Heart left ventricle (tissue), 16 donors: ENCODE measurements at regions not wholly inside any gene's neighbourhood (a gene's known extent, or its start where the extent isn't known, plus 50 kb on each side); places are given as distances from the start of the nearest gene placed in this dataset.

Experiments used
- ATAC-seq, 4 donors: fragments of 200-7000 bp; cut with Tn5 transposase; one replicate each; pipeline ENCODE4 v1.9.1; 2020 to 2022; ENCODE audit warnings: moderate library complexity in 4 of 4, mild to moderate bottlenecking in 3 of 4, moderate number of reproducible peaks in 1 of 4
- DNase-seq, 5 donors: peaks; one replicate each; pipeline ENCODE4 v3.0.0-alpha.2; 2020
- H3K27ac ChIP-seq, 12 donors: fragments of 200-600 bp; sonication (generic) in 4 of 12; one replicate each; pipeline versions ENCODE4 v1.5.0 to v1.8.0; 2016 to 2022; ENCODE audit warnings: mild to moderate bottlenecking in 2 of 12
- H3K27me3 ChIP-seq, 9 donors: fragments of 200-600 bp; sonication (generic) in 2 of 9; one replicate each; pipeline versions ENCODE4 v1.5.1 to v1.8.0; 2016 to 2022; ENCODE audit warnings: mild to moderate bottlenecking in 3 of 9
- H3K36me3 ChIP-seq, 9 donors: fragments of 200-600 bp; sonication (generic) in 2 of 9; one replicate each; pipeline versions ENCODE4 v1.5.0 to v1.8.0; 2018 to 2022; ENCODE audit warnings: mild to moderate bottlenecking in 2 of 9
- H3K4me1 ChIP-seq, 12 donors: fragments of 200-600 bp; sonication (generic) in 4 of 12; one replicate each; pipeline versions ENCODE4 v1.5.0 to v1.8.0; 2016 to 2022; ENCODE audit warnings: mild to moderate bottlenecking in 3 of 12
- H3K4me3 ChIP-seq, 12 donors: fragments of 200-600 bp; sonication (generic) in 4 of 12; one replicate each; pipeline versions ENCODE4 v1.5.0 to v1.8.0; 2017 to 2022; ENCODE audit warnings: mild to moderate bottlenecking in 9 of 12, moderate library complexity in 4 of 12
- H3K9me3 ChIP-seq, 12 donors: fragments of 200-600 bp; sonication (generic) in 4 of 12; one replicate each; pipeline versions ENCODE4 v1.5.0 to v1.8.0; 2016 to 2022; ENCODE audit warnings: mild to moderate bottlenecking in 1 of 12
- POLR2A ChIP-seq, 2 donors: fragments of 450-650 bp; IDR thresholded peaks; one replicate each; pipeline ENCODE4 v1.6.1; 2017; ENCODE audit warnings: antibody characterized with exemption in 2 of 2, mild to moderate bottlenecking in 2 of 2, moderate library complexity in 2 of 2
- WGBS, 4 donors: extraction: QIAGEN DNeasy Blood & Tissue Kit in 2 of 4; methylation state at CpG; one replicate each; pipeline versions ENCODE4 v1.1.5 to v1.1.7; 2013 to 2018; 5-methylcytosine and 5-hydroxymethylcytosine counted together
- intact Hi-C, 10 donors: fragments of 100-400 bp; cut with DNase I; formaldehyde crosslinking; loops; one replicate each; pipeline versions ENCODE4 v1.11.1 to v1.14.2; 2022
- TF ChIP-seq, protein P1 (sequence below), 12 donors: fragments of 200-600 bp; sonication (generic) in 4 of 12; IDR thresholded peaks; one replicate each; pipeline versions ENCODE4 v1.5.0 to v1.8.0; 2018 to 2022; ENCODE audit warnings: antibody characterized with exemption in 12 of 12, mild to moderate bottlenecking in 5 of 12
- donor health status: ischemic (EF 13 %, LVEDD 7.1; RV severe dilation, severe dysfunction).
- donor health status: healthy with polysubstance abuse.
- donor health status: DM: no; HTN: yes; CAD: no.
- donor health status: DM: no; HTN: no; CAD: no.
- donor health status: ischemic (EF 25% LVEDD 6.9; RV normal size, moderate dysfunction).
- donor health status: ischemic (EF 25% LVEDD 5.7; RV mildly dilated, moderate dysfunction).
- donor health status: healthy.
- donor health status: DM: yes; HTN: yes; CAD: no.
- donor health status: ischemic (EF 35%, LVEDD 5.7; RV mildly dilated, moderate dysfunction).
- donor health status: nonischemic (EF 11% LVEDD 7.7; RV severe dilation, severe dysfunction).
- donor health status: DM: yes; HTN: yes; CAD: no.
- donor health status: PGD.
- donor health status: ischemic (EF 29% LVEDD 5.4; RV normal size, mild dysfunction).
- donor health status: nonischemic (EF 23%, LVEDD 6.1; RV moderate dilation, normal function).

DNA sequence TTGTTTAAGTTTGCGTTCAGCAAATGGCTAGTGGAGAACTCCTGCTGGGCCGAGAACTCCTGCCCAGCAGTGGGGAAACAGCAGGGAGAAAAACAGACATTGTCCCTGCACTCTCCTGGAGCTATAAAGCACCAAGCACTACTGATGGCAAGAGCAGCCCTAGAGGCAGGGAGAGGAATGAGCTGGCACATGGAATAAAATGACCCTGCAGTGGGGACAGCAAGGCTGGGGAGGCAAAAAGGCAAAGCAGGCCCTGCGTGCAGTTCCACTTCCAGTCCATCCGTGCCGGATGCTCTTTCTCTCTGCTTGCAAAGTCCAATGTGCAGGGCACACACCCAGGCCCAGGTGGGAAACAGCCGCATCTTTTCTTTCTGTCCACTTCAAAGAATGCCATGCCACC, 415.5 kb downstream of the LRATD1 start:
- intact Hi-C loops: no loop called here
- 89 to 95% (median 95%) methylated on average over 6 of the region's 6 CpGs for WGBS, 4 donors
- TF ChIP-seq, protein P1, sequence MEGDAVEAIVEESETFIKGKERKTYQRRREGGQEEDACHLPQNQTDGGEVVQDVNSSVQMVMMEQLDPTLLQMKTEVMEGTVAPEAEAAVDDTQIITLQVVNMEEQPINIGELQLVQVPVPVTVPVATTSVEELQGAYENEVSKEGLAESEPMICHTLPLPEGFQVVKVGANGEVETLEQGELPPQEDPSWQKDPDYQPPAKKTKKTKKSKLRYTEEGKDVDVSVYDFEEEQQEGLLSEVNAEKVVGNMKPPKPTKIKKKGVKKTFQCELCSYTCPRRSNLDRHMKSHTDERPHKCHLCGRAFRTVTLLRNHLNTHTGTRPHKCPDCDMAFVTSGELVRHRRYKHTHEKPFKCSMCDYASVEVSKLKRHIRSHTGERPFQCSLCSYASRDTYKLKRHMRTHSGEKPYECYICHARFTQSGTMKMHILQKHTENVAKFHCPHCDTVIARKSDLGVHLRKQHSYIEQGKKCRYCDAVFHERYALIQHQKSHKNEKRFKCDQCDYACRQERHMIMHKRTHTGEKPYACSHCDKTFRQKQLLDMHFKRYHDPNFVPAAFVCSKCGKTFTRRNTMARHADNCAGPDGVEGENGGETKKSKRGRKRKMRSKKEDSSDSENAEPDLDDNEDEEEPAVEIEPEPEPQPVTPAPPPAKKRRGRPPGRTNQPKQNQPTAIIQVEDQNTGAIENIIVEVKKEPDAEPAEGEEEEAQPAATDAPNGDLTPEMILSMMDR (IDR thresholded peaks at IDR 0.05): no peak
- no peak for TF ChIP-seq POLR2A (IDR thresholded peaks at IDR 0.05)
- Histone ChIP-seq H3K27me3 (no peaks in the 10 kb centered on the region), H3K4me3 (no peak overlapping the region), H3K27ac (no peak overlapping the region), H3K4me1 (no peaks in the 10 kb centered on the region), H3K36me3 (no peaks in the 10 kb centered on the region), H3K9me3 (no peaks in the 10 kb centered on the region)
- ATAC-seq (no peak), DNase-seq (no peak)

DNA sequence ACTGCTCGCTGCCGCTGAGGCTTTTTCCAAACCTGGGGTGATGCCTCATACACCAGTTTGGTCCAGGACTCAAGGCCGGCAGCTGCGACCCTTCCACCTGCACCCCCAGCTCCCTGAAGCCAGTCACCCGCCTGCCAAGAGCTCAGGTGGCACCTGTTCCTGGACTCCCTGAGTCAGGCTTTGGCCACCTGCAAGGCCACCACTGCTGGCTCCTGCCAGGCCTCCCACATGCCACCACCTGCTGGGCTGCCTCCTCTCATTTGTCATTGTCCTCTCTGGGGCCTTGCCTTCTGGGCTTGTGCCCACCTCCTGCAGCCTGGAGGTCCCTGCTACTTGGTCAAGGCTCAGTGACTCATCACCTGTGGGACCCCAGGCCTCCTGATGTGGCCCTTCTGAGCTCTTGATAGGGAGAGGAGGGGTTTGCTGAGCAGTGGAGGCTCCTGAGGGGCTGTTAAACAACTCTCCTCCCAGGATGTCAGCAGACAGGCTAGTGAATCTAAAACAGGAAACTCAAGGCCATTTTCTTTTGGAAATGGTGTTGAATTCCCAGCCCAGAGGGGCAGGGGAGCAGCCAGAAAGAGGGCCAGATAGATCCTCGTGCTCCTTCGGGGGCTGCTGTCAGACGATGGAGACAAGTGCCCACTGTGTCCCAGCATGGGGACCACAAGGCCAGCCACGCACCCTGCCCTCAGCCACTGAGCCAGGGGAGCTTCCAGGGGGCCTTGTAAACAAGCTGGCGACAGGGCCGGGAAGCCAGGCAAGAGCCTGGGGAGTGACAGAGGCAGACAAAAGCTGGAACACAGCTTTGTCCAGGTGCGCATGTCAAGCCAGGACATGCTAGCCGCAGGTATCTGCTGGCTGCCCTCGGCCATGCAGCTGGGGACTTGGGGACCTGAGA, 416.8 kb downstream of the LRATD1 start:
- WGBS, 4 donors: 81 to 87% (median 83%) methylated on average over 9 to 14 of the region's 14 CpGs

DNA sequence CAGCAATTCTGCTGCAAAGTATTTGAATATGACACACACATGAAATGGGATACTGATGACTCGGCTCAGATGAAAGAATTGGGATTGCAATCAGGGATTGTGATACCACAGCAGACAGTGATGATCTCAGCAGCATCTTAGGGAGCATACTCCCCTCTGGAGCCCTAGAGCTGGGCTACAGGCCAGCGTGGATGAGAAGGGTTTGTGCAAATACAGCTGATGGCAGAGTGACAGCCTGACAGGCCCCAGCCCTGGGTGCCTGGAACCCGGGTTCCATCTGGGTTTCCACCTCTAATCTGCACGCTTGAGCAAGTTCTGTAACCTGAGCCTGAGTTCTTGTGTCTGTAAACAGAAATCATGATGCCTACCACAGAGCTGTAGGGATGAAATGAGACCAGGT, 418.0 kb downstream of the LRATD1 start:
- intact Hi-C loops: no loop called here
- TF ChIP-seq, protein P1 (IDR thresholded peaks at IDR 0.05): no peak
- TF ChIP-seq POLR2A (IDR thresholded peaks at IDR 0.05): no peak
- 46 to 69% (median 59%) methylated on average over 4 of the region's 4 CpGs for WGBS, 4 donors
- Histone ChIP-seq H3K27ac (no peak overlapping the region), H3K9me3 (no peaks in the 10 kb centered on the region), H3K36me3 (no peaks in the 10 kb centered on the region), H3K4me3 (no peak overlapping the region), H3K4me1 (no peaks in the 10 kb centered on the region), H3K27me3 (no peaks in the 10 kb centered on the region)
- DNase-seq (no peak), ATAC-seq (no peak)

More for the DNA sequence above, 416.8 kb downstream of the LRATD1 start:
- TF ChIP-seq POLR2A (IDR thresholded peaks at IDR 0.05): no peak
- TF ChIP-seq, protein P1 (IDR thresholded peaks at IDR 0.05): no peak
- Histone ChIP-seq H3K9me3 (no peaks in the 10 kb centered on the region), H3K4me1 (no peaks in the 10 kb centered on the region), H3K36me3 (no peaks in the 10 kb centered on the region), H3K27ac (no peak overlapping the region), H3K4me3 (no peak overlapping the region), H3K27me3 (no peaks in the 10 kb centered on the region)
- no peak for DNase-seq
- intact Hi-C loops: no loop called here
- ATAC-seq: no peak

DNA sequence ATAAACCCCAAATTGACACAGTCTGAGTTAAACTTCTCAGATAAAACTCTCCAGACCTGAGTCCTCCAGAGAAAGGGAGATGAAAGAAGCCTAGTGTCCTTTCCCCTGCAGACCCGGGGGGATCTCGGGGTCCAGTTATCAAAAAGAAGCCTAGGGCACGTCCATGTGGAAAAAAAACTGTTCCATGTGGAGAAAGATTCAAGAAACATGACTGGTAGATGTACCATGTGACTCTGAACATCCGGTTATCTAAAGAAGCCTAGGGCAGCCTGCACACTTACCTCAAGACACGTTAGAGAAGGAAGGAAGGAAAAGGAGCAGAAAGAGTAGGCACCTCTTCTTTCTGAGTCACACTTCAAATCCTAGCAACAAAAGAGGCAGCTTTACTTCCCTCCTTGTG, 421.0 kb downstream of the LRATD1 start:
- TF ChIP-seq POLR2A (IDR thresholded peaks at IDR 0.05): no peak
- TF ChIP-seq, protein P1 (IDR thresholded peaks at IDR 0.05): no peak
- WGBS, 4 donors: 69 to 80% (median 76%) methylated on average over 5 of the region's 5 CpGs
- no peak for ATAC-seq

More for the DNA sequence above, 421.0 kb downstream of the LRATD1 start:
- H3K4me3 ChIP-seq: no peak overlapping the region
- intact Hi-C loops: no loop called here
- no peak for DNase-seq
- H3K27ac ChIP-seq: no peak overlapping the region
- no peaks in the 10 kb centered on the region for H3K27me3 ChIP-seq
- H3K4me1 ChIP-seq: no peaks in the 10 kb centered on the region
- no peaks in the 10 kb centered on the region for H3K9me3 ChIP-seq
- no peaks in the 10 kb centered on the region for H3K36me3 ChIP-seq
